H1 (cell line): ENCODE measurements at regions not wholly inside any gene's neighbourhood (a gene's known extent, or its start where the extent isn't known, plus 50 kb on each side); places are given as distances from the start of the nearest gene placed in this dataset.

Experiments
- FOSL1 ChIP-seq: IDR thresholded peaks from 2 replicates; pipeline ENCODE4 v1.6.1; 2011; ENCODE audit warnings: mild to moderate bottlenecking, low read depth, low read length, moderate library complexity; ENCODE audit not compliant: insufficient read depth
- SIRT6 ChIP-seq: IDR thresholded peaks from one replicate; pipeline ENCODE4 v1.7.1; 2012; ENCODE audit warnings: low read length, inconsistent platforms

- no peak for TF ChIP-seq FOSL1
- no peak for TF ChIP-seq SIRT6
These were observed 236.4 kb upstream of the EEF2KMT start (continued) for GRCh38 chr16:5333991-5334390.
